ENCODE measurements at regions not wholly inside any gene's neighbourhood (a gene's known extent, or its start where the extent isn't known, plus 50 kb on each side); places are given as distances from the start of the nearest gene placed in this dataset.

DNA sequence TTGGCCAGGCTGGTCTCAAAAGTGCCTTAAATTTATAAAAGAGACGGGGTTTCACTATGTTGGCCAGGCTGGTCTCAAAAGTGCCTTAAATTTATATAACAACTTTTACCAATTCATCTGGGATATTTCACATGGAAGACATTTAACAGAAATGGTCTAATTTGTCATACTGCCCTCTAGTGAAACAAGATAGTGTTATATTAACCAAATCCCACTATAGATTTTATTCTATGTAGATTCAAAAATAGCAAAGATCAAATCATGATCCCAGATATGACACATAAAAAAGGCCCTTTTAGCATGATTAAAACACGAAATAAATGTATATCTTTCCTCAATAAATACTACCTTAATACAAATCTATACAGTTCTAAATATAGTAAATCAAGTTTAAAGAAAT, 102.8 kb upstream of the TFAP2D start:
- no peak for DNase-seq (ENCODE audit: low read depth in 2 of 2)

DNA sequence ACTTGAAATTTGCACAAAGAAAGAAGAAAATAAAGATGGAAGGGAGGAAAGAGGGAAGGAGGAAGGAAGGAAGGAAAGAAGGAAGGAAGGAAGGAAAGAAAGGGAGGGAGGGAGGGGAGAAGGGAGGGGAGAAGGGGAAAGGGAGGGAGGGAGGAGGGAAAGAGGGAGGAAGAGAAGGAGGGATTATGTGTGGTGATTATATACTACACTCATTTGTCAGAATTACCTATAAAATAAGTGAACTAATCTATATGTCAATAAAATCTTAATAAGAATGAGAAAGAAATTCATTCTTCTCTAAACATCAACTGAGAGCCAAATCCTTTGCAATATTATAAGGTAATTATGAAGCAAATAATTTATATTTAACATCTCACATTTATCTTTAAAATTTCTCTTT, 77.9 kb upstream of the TFAP2D start:
- no peak for DNase-seq (ENCODE audit: low read depth in 2 of 2)

DNA sequence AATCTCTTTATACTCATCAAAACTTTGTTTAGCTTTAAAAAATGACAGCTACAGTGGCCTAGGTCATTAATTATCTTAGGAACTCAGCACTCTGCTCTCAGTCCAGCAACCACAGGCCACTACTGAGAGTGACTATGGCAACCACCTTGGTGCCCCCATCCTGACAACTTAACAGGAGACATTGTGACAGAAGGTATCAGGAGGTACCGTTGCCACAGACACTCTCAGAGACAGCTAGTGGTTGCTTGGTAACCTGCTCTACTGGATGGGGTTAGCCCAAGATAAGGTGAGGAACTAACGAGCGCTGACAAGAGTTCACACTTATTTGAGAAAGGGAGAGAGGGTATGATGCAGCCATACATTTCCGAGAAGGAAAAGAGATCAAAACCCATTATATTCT, 76.1 kb upstream of the TFAP2D start:
- DNase-seq (ENCODE audit: low read depth in 2 of 2): no peak

DNA sequence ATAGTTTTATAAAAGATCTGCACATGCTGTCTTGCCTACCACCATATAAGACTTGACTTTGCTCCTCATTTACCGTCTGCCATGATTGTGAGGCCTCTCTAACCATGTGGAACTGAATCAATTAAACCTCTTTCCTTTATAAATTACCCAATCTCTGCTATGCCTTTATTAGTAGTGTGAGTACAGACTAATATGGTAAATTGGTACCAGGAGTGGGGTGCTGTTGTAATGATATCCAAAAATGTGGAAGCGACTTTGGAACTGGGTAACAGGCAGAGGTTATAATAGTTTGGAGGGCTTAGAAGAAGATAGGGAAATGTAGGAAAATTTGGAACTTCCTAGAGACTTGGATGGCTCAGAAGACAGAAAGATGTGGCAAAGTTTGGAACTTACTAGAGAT, 64.2 kb upstream of the TFAP2D start:
- DNase-seq (ENCODE audit: low read depth in 2 of 2): no peak

DNA sequence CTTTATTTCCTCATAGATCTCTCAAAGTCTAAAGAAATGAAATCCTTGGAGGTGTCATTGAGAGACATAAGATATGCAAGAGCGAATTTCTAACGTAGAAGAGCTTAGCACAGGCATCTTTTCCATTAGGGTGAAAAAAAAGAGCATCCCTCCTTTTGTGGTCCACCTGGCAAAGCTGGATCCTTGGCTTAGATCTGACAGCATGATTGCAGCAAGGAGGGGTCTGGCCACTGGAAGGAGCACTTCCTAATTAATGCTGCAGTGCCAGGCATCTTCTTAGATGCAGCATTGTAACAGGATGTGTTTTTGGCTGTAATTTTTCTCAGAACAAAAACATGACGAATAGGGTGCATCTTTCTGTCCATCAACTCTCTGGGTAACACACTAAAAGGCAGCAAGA, 60.1 kb upstream of the TFAP2D start:
- DNase-seq (ENCODE audit: low read depth in 2 of 2): no peak

DNA sequence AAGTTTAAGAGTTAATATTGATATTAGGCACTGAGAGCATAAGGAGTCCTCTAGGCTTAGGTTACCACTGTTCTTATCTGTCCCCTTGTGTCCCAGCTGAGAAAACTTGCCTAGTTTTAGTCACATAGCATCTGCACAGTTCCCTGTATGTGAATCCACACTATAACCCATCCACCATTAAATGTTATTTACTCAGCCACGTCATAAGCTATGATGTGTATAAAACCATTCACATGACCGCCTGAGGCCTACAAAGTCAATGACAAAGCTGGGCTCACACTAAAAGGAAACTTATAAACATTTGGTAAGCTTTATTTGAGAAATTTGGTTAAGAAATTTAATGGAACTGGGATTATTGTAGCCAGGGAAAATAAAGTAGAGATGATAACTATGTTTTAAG, 59.2 kb upstream of the TFAP2D start:
- no peak for DNase-seq (ENCODE audit: low read depth in 2 of 2)

DNA sequence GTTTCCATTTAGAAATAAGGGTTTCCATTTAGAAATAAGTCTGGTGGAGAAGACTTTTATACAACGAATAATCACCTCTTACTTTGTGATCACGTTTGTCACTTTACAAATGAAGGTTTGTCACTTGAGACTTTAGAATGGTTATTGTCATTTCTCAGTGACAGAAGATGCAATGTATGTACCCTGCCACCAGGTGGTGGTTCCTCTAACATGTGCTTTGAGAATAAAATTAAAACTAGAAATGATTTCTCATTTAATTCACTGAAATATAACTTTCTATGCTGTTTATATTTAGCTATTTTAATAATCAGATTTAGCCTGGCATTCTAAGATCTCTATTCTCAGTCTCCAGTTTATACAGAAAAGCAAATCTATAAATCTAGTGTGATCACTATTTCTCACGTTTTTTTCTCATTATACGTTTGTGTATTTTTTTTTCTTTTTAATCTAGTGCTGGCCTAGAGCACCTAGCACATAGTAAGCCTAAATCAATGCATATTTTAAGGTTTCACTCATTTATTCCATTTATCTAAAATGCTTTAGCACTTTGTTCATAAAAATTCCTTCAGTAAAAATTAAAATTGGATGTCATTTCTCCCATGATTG, 57.4 kb upstream of the TFAP2D start:
- DNase-seq (ENCODE audit: low read depth in 2 of 2): no peak

DNA sequence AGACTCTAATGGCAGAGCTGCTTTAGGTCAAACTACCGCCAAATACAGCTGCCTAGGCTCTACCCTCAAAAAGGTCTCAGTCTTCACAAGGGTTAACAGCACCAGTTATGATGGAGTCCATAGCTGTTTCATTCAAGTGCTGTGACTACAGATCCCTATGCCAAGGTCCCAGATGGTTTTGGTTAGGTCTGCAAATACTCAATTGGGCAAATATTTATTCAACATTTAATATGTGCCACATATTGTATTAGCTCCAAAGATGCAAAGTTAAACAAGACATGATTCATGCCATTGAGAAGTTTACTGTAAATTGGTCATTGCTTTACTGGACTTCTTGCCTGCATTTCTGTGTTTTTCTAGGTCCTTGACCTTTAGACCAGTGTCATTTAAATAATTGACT, 55.8 kb upstream of the TFAP2D start:
- DNase-seq (ENCODE audit: low read depth in 2 of 2): no peak

DNA sequence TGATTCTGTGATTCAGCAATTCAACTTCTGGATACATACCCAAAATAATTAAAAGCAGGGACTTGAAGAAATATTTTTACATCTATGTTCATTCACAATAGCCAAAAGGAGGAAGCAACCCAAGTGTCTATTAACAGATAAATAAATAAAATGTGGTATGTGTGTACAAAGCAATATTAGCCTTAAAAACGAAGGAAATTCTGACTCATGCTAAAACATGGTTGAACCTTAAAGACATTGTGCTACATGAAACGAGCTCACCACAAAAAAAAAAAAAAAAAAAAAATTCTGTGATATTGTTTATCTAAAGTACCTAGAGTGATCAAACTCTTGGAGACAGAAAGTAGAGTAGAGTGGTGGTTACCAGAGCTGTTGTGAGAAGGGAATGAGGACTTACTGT, 54.8 kb upstream of the TFAP2D start:
- DNase-seq (ENCODE audit: low read depth in 2 of 2): no peak

DNA sequence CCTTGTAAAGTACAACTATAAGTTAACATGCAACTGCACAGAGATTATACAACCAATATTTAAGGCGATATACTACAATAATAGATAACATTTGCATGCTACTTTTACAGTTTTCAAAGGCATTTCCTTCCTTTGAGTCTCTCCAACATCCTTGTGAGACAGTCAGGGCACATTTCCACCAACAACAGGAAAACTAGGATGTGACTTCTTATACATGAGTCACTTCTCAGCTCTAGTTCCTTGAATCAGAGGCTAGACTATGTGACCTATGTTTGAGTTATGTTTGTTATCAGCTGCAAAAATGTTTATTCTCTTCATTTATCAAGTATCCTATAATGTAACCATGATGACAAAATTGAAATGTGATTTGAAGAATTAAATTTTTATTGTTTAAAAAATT, 51.7 kb upstream of the TFAP2D start:
- no peak for DNase-seq (ENCODE audit: low read depth in 2 of 2)
